Activated naive CD4-positive, alpha-beta T cell treated with anti-CD3 and anti-CD28 coated beads, Interleukin-2, amount 50 U/mL, for 72 hours (primary cell): ENCODE measurements at regions not wholly inside any gene's neighbourhood (a gene's known extent, or its start where the extent isn't known, plus 50 kb on each side); places are given as distances from the start of the nearest gene placed in this dataset.
"Not testable (repeated sequence)": the region's sequence is repeated elsewhere in the genome, so short reads cannot be mapped to it uniquely, and the experiment has no call there.

ENCODE experiments used
- ATAC-seq, 2 donors: fragments of 150-1000 bp; cut with Tn5 transposase; 2 replicates each; pipeline ENCODE4 v1.10.0; 2021; ENCODE audit warnings: mild to moderate bottlenecking in 2 of 2, moderate library complexity in 2 of 2
- DNase-seq, 2 donors: peaks; one replicate each; pipeline ENCODE4 v3.0.0; 2021 to 2022; ENCODE audit warnings: low spot score in 2 of 2
- H3K27ac Mint-ChIP-seq, 2 donors: one replicate each; pipeline ENCODE4 v1.8.0; 2022; ENCODE audit warnings: mild to moderate bottlenecking in 2 of 2, mixed read lengths in 2 of 2
- H3K36me3 Mint-ChIP-seq, 2 donors: one replicate each; pipeline ENCODE4 v1.8.0; 2022; ENCODE audit warnings: mixed read lengths in 2 of 2
- H3K9me3 Mint-ChIP-seq, 2 donors: one replicate each; pipeline ENCODE4 v1.8.0; 2022; ENCODE audit warnings: mixed read lengths in 2 of 2

GRCh38 chr7:37538945-37539344 is 90.3 kb upstream of the ELMO1 start:
- DNase-seq (no peak), ATAC-seq (no peak)
- Mint-ChIP-seq H3K36me3 (no peaks in the 10 kb centered on the region), H3K27ac (no peak overlapping the region), H3K9me3 (no peaks in the 10 kb centered on the region)

GRCh38 chr7:37540917-37541316 is 92.3 kb upstream of the ELMO1 start:
- Mint-ChIP-seq H3K36me3 (no peaks in the 10 kb centered on the region), H3K9me3 (no peaks in the 10 kb centered on the region), H3K27ac (no peak overlapping the region)
- ATAC-seq (no peak), DNase-seq (no peak)

GRCh38 chr7:37541810-37542443 is 93.3 kb upstream of the ELMO1 start:
- no peaks in the 10 kb centered on the region for H3K36me3 Mint-ChIP-seq
- no peaks in the 10 kb centered on the region for H3K9me3 Mint-ChIP-seq
- ATAC-seq (no peak), DNase-seq (no peak)
- H3K27ac Mint-ChIP-seq: no peak overlapping the region

- H3K36me3 Mint-ChIP-seq: no peaks in the 10 kb centered on the region
- ATAC-seq: no peak
- DNase-seq: no peak
- no peak overlapping the region for H3K27ac Mint-ChIP-seq
- no peaks in the 10 kb centered on the region for H3K9me3 Mint-ChIP-seq
Observed at GRCh38 chr7:37545619-37546534, 97.2 kb upstream of the ELMO1 start.

- Mint-ChIP-seq H3K36me3 (no peaks in the 10 kb centered on the region), H3K27ac (no peak overlapping the region), H3K9me3 (no peaks in the 10 kb centered on the region)
- ATAC-seq: no peak
- no peak for DNase-seq
Observed at GRCh38 chr7:37546677-37547076, 98.0 kb upstream of the ELMO1 start.

- no peak for ATAC-seq
- Mint-ChIP-seq H3K27ac (no peak overlapping the region), H3K9me3 (no peaks in the 10 kb centered on the region), H3K36me3 (no peaks in the 10 kb centered on the region)
- no peak for DNase-seq
Observed at GRCh38 chr7:37549076-37549931, 100.6 kb upstream of the ELMO1 start.

GRCh38 chr7:37550426-37550825 is 101.8 kb upstream of the ELMO1 start:
- H3K27ac Mint-ChIP-seq: no peak overlapping the region
- no peaks in the 10 kb centered on the region for H3K36me3 Mint-ChIP-seq
- DNase-seq (no peak), ATAC-seq (no peak)
- H3K9me3 Mint-ChIP-seq: no peaks in the 10 kb centered on the region

GRCh38 chr7:37550872-37551271 is 102.2 kb upstream of the ELMO1 start:
- no peak overlapping the region for H3K27ac Mint-ChIP-seq
- no peak for ATAC-seq

GRCh38 chr7:37552030-37552429 is 103.4 kb upstream of the ELMO1 start:
- ATAC-seq (no peak), DNase-seq (no peak)
- Mint-ChIP-seq H3K36me3 (no peaks in the 10 kb centered on the region), H3K27ac (no peak overlapping the region), H3K9me3 (no peaks in the 10 kb centered on the region)

More at GRCh38 chr7:37550872-37551271, 102.2 kb upstream of the ELMO1 start:
- H3K36me3 Mint-ChIP-seq: no peaks in the 10 kb centered on the region
- no peak for DNase-seq
- no peaks in the 10 kb centered on the region for H3K9me3 Mint-ChIP-seq

- not testable (repeated sequence) for H3K9me3 Mint-ChIP-seq, H3K27ac Mint-ChIP-seq, H3K36me3 Mint-ChIP-seq, ATAC-seq, DNase-seq
Observed at GRCh38 chr7:37552439-37552838, 103.8 kb upstream of the ELMO1 start.

GRCh38 chr7:37555528-37555927 is 106.9 kb upstream of the ELMO1 start:
- Mint-ChIP-seq H3K36me3 (no peaks in the 10 kb centered on the region), H3K9me3 (no peaks in the 10 kb centered on the region), H3K27ac (no peak overlapping the region)
- no peak for DNase-seq
- ATAC-seq: no peak

GRCh38 chr7:37557571-37558209 is 109.0 kb upstream of the ELMO1 start:
- H3K9me3 Mint-ChIP-seq: no peaks in the 10 kb centered on the region
- DNase-seq: no peak

GRCh38 chr7:37558320-37559096 is 109.8 kb upstream of the ELMO1 start:
- DNase-seq (no peak), ATAC-seq (no peak)
- Mint-ChIP-seq H3K9me3 (no peaks in the 10 kb centered on the region), H3K36me3 (no peaks in the 10 kb centered on the region), H3K27ac (no peak overlapping the region)

More at GRCh38 chr7:37557571-37558209, 109.0 kb upstream of the ELMO1 start:
- no peak for ATAC-seq
- Mint-ChIP-seq H3K36me3 (no peaks in the 10 kb centered on the region), H3K27ac (no peak overlapping the region)

- Mint-ChIP-seq H3K27ac (no peak overlapping the region), H3K36me3 (no peaks in the 10 kb centered on the region), H3K9me3 (peaks cover 0 to 4% of the 10 kb centered on the region in 2 donors)
- DNase-seq (no peak), ATAC-seq (no peak)
Observed at GRCh38 chr7:37570145-37570544, 113.4 kb upstream of the GPR141 start.

GRCh38 chr7:37571806-37572205 is 111.8 kb upstream of the GPR141 start:
- DNase-seq (no peak), ATAC-seq (no peak)
- no peak overlapping the region for H3K27ac Mint-ChIP-seq
- no peaks in the 10 kb centered on the region for H3K36me3 Mint-ChIP-seq
- no peaks in the 10 kb centered on the region for H3K9me3 Mint-ChIP-seq

GRCh38 chr7:37577412-37577811 is 106.2 kb upstream of the GPR141 start:
- H3K27ac Mint-ChIP-seq: no peak overlapping the region
- no peaks in the 10 kb centered on the region for H3K36me3 Mint-ChIP-seq

More at GRCh38 chr7:37577412-37577811, 106.2 kb upstream of the GPR141 start:
- no peaks in the 10 kb centered on the region for H3K9me3 Mint-ChIP-seq
- DNase-seq (no peak), ATAC-seq (no peak)
